ENCODE measurements at regions not wholly inside any gene's neighbourhood (a gene's known extent, or its start where the extent isn't known, plus 50 kb on each side); places are given as distances from the start of the nearest gene placed in this dataset.

- no peak for DNase-seq (ENCODE audit: low read depth in 2 of 2)
These were observed 73.7 kb downstream of the MINAR2 start for GRCh38 chr5:129821477-129822131.

- DNase-seq (ENCODE audit: low read depth in 2 of 2) = no peak
These were observed 74.0 kb upstream of the CHSY3 start for GRCh38 chr5:129830288-129830687.

- no peak for DNase-seq (ENCODE audit: low read depth in 2 of 2)
These were observed 67.9 kb upstream of the CHSY3 start for GRCh38 chr5:129836321-129836720.

- DNase-seq (ENCODE audit: low read depth in 2 of 2) = no peak
These were observed 59.5 kb upstream of the CHSY3 start for GRCh38 chr5:129844764-129845163.

GRCh38 chr5:129852747-129853352 is 51.4 kb upstream of the CHSY3 start:
- DNase-seq (ENCODE audit: low read depth in 2 of 2) = peak; percentile 57 to 64

DNA sequence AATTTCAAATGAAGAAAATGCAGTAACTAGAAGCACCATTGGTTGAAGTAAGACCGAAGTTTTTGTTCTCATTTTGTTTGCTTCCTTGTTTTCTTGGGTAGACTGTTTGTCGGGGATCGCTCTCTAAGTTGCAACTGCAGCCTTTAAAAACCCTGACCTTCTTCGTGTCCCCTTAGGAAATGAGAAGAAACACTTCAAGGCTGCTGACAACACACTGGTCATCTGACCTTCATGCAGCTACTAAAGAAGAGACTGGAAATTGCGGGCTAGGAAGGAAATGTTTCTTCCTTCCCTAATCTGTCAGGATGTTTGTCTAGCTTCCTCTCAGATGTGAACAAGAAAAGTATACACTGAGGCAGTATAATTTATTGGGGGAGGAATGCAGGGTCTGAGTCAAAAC is 50.7 kb upstream of the CHSY3 start:
- no peak for DNase-seq (ENCODE audit: low read depth in 2 of 2)

Measured in stimulated activated CD4-positive, alpha-beta T cell treated with anti-CD3 and anti-CD28 coated beads, Interleukin-1b, Interleukin-23, amount 100 ng/mL, for 4 hours (primary cell).